Testis (tissue), 2 donors: ENCODE measurements at regions not wholly inside any gene's neighbourhood (a gene's known extent, or its start where the extent isn't known, plus 50 kb on each side); places are given as distances from the start of the nearest gene placed in this dataset.

Experiments used
- DNase-seq: peaks from one replicate; pipeline ENCODE4 v3.0.0-alpha.2; 2019
- H3K27ac ChIP-seq, 2 donors: fragments of 200-600 bp; sonication (generic); one replicate each; pipeline ENCODE4 v1.5.1; 2019
- H3K27me3 ChIP-seq: fragments of 200-600 bp; sonication (generic); one replicate; pipeline ENCODE4 v1.5.1; 2019
- H3K36me3 ChIP-seq: fragments of 200-600 bp; sonication (generic); one replicate; pipeline ENCODE4 v1.5.1; 2017; ENCODE audit warnings: low read depth; ENCODE audit errors: missing control alignments
- H3K4me1 ChIP-seq: fragments of 200-600 bp; sonication (generic); one replicate; pipeline ENCODE4 v1.5.1; 2019
- H3K4me3 ChIP-seq, 2 donors: fragments of 200-600 bp; sonication (generic); one replicate each; pipeline ENCODE4 v1.5.1; 2017 to 2019
- H3K9me3 ChIP-seq: fragments of 200-600 bp; sonication (generic); one replicate; pipeline ENCODE4 v1.5.1; 2017
- CTCF ChIP-seq, 3 experiments: fragments of 450-650 bp in 2 of 3; fragments of 200-600 bp in 1 of 3; sonication (generic) in 1 of 3; IDR thresholded peaks; one replicate each; pipeline ENCODE4 v1.5.1; 2016 to 2019; ENCODE audit warnings: antibody characterized with exemption in 3 of 3, mild to moderate bottlenecking in 2 of 3, moderate library complexity in 1 of 3
- POLR2A ChIP-seq: fragments of 450-650 bp; IDR thresholded peaks from one replicate; pipeline ENCODE4 v1.6.1; 2017; ENCODE audit warnings: antibody characterized with exemption, mild to moderate bottlenecking, moderate library complexity
- WGBS, 2 donors: methylation state at CpG; one replicate each; pipeline ENCODE4 v1.1.5; 2018; 5-methylcytosine and 5-hydroxymethylcytosine counted together
- intact Hi-C: fragments of 100-400 bp; cut with DNase I; formaldehyde crosslinking; loops from one replicate; pipeline ENCODE4 v1.15.1; 2023; ENCODE audit warnings: low total_unique reads

- intact Hi-C loops: no loop called here
- no peak for DNase-seq
- H3K4me1 ChIP-seq: no peaks in the 10 kb centered on the region
- H3K27ac ChIP-seq: no peak overlapping the region
- no peaks in the 10 kb centered on the region for H3K9me3 ChIP-seq
- no peaks in the 10 kb centered on the region for H3K36me3 ChIP-seq
- H3K27me3 ChIP-seq: no peaks in the 10 kb centered on the region
- TF ChIP-seq POLR2A (no peak), CTCF (IDR thresholded peaks at IDR 0.05) (no peak)
- H3K4me3 ChIP-seq: no peak overlapping the region
Observed at GRCh38 chr6:85887461-85887860, 244.8 kb upstream of the SYNCRIP start.

GRCh38 chr6:85868685-85869084 lies 226.0 kb upstream of the SYNCRIP start:
- 63 to 81% methylated on average over 5 of the region's 5 CpGs for WGBS, 2 donors
- DNase-seq: no peak
- H3K27ac ChIP-seq: no peak overlapping the region
- H3K27me3 ChIP-seq: no peaks in the 10 kb centered on the region
- H3K4me1 ChIP-seq: peaks cover 16% of the 10 kb centered on the region
- no peaks in the 10 kb centered on the region for H3K36me3 ChIP-seq
- no peak for TF ChIP-seq CTCF (IDR thresholded peaks at IDR 0.05)
- TF ChIP-seq POLR2A: no peak
- intact Hi-C loops: no loop called here
- H3K4me3 ChIP-seq: no peak overlapping the region
- H3K9me3 ChIP-seq: no peaks in the 10 kb centered on the region

GRCh38 chr6:85867595-85867994 lies 224.9 kb upstream of the SYNCRIP start:
- peak overlapping the region; percentile 76 to 84 for H3K27ac ChIP-seq
- intact Hi-C loops: no loop called here
- TF ChIP-seq CTCF (IDR thresholded peaks at IDR 0.05) (no peak), POLR2A (no peak)

GRCh38 chr6:85866758-85867401 lies 224.2 kb upstream of the SYNCRIP start:
- no peaks in the 10 kb centered on the region for H3K27me3 ChIP-seq
- peaks cover 16% of the 10 kb centered on the region for H3K4me1 ChIP-seq
- H3K27ac ChIP-seq: peak overlapping the region; percentile 76 to 84
- intact Hi-C loops: no loop called here
- H3K36me3 ChIP-seq: no peaks in the 10 kb centered on the region
- H3K4me3 ChIP-seq: no peak overlapping the region
- H3K9me3 ChIP-seq: no peaks in the 10 kb centered on the region
- no peak for DNase-seq
- TF ChIP-seq POLR2A (no peak), CTCF (IDR thresholded peaks at IDR 0.05) (no peak)
- WGBS, 2 donors: 28 to 37% methylated on average over 10 of the region's 10 CpGs

More at GRCh38 chr6:85867595-85867994, 224.9 kb upstream of the SYNCRIP start:
- Histone ChIP-seq H3K27me3 (no peaks in the 10 kb centered on the region), H3K4me1 (peaks cover 16% of the 10 kb centered on the region), H3K4me3 (no peak overlapping the region), H3K9me3 (no peaks in the 10 kb centered on the region), H3K36me3 (no peaks in the 10 kb centered on the region)
- no peak for DNase-seq

GRCh38 chr6:85866370-85866730 lies 223.7 kb upstream of the SYNCRIP start:
- Histone ChIP-seq H3K27ac (peak overlapping the region; percentile 76 to 84), H3K27me3 (no peaks in the 10 kb centered on the region), H3K4me1 (peaks cover 16% of the 10 kb centered on the region), H3K36me3 (no peaks in the 10 kb centered on the region), H3K9me3 (no peaks in the 10 kb centered on the region), H3K4me3 (peak overlapping the region in 1 of 2 donors; percentile 34)
- 13% methylated on average over 5 of the region's 5 CpGs for WGBS, 2 donors
- intact Hi-C loops: no loop called here
- TF ChIP-seq POLR2A: no peak
- TF ChIP-seq CTCF (IDR thresholded peaks at IDR 0.05): no peak
- DNase-seq: peak; percentile 15
